ENCODE measurements at regions not wholly inside any gene's neighbourhood (a gene's known extent, or its start where the extent isn't known, plus 50 kb on each side); places are given as distances from the start of the nearest gene placed in this dataset.

GRCh38 chr10:88178758-88179157 is 315.3 kb downstream of the PTEN start:
- no peak for TF ChIP-seq CTCF (IDR thresholded peaks at IDR 0.05)
- no peak for TF ChIP-seq EZH2phosphoT487 (IDR thresholded peaks at IDR 0.05)
- TF ChIP-seq EZH2 (IDR thresholded peaks at IDR 0.05): no peak

Data from neural progenitor cell (in vitro differentiated cells).